Activated T-cell treated with anti-CD3 and anti-CD28 coated beads, Interleukin-2, amount 50 U/mL, for 24 hours (primary cell): ENCODE measurements at regions not wholly inside any gene's neighbourhood (a gene's known extent, or its start where the extent isn't known, plus 50 kb on each side); places are given as distances from the start of the nearest gene placed in this dataset.

Source experiments
- DNase-seq: peaks from one replicate; pipeline ENCODE4 v3.0.0-alpha.2; 2020
- H3K27ac Mint-ChIP-seq: 2 replicates; pipeline ENCODE4 v1.8.0; 2020; ENCODE audit warnings: mild to moderate bottlenecking, mixed read lengths
- H3K27me3 Mint-ChIP-seq: 2 replicates; pipeline ENCODE4 v1.8.0; 2020; ENCODE audit warnings: mixed read lengths
- H3K36me3 Mint-ChIP-seq: 2 replicates; pipeline ENCODE4 v1.8.0; 2020; ENCODE audit warnings: low read depth, mixed read lengths
- H3K4me1 Mint-ChIP-seq: 2 replicates; pipeline ENCODE4 v1.8.0; 2020; ENCODE audit warnings: low read depth, mixed read lengths
- H3K4me3 Mint-ChIP-seq: 2 replicates; pipeline ENCODE4 v1.8.0; 2020; ENCODE audit warnings: mild to moderate bottlenecking, moderate library complexity, mixed read lengths
- H3K9me3 Mint-ChIP-seq: 2 replicates; pipeline ENCODE4 v1.8.0; 2020; ENCODE audit warnings: mixed read lengths

DNA sequence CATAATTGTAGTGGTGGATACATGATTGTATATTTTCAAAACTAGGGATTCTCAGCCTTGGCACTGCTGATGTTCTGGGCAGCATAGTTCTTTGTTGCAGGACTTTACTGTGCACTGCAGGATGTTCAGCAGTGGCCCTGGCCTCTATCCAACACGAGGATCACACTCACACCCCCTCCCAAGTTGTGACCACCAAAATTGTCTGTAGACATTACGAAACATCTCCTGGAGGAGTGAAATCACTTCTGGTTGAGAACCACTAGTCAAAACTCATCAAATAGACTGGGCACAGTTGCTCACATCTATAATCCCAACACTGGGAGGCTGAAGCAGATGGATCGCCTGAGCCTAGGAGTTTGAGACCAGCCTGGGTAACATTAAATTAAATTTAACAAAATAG, 123.1 kb upstream of the CDYL start:
- no peak overlapping the region for H3K4me3 Mint-ChIP-seq
- no peaks in the 10 kb centered on the region for H3K4me1 Mint-ChIP-seq
- peaks cover 43% of the 10 kb centered on the region for H3K27me3 Mint-ChIP-seq
- no peak for DNase-seq
- peaks cover 6% of the 10 kb centered on the region for H3K9me3 Mint-ChIP-seq
- H3K36me3 Mint-ChIP-seq = no peaks in the 10 kb centered on the region
- H3K27ac Mint-ChIP-seq = no peak overlapping the region

GRCh38 chr6:4651831-4652467, 124.3 kb upstream of the CDYL start:
- no peak for DNase-seq
- H3K4me1 Mint-ChIP-seq = peaks cover 11% of the 10 kb centered on the region
- no peaks in the 10 kb centered on the region for H3K36me3 Mint-ChIP-seq
- H3K27me3 Mint-ChIP-seq = peaks cover 55% of the 10 kb centered on the region
- H3K27ac Mint-ChIP-seq = no peak overlapping the region
- peaks cover 6% of the 10 kb centered on the region for H3K9me3 Mint-ChIP-seq
- H3K4me3 Mint-ChIP-seq = no peak overlapping the region

- H3K9me3 Mint-ChIP-seq = peaks cover 6% of the 10 kb centered on the region
These were observed 126.5 kb upstream of the CDYL start for GRCh38 chr6:4649728-4650127.

GRCh38 chr6:4647414-4648365, 128.5 kb upstream of the CDYL start:
- Mint-ChIP-seq H3K36me3 (no peaks in the 10 kb centered on the region), H3K4me1 (peaks cover 11% of the 10 kb centered on the region), H3K27ac (no peak overlapping the region), H3K9me3 (peaks cover 6% of the 10 kb centered on the region), H3K4me3 (peak overlapping the region; percentile 25), H3K27me3 (peaks cover 77% of the 10 kb centered on the region)
- DNase-seq = peak; percentile 49

More at GRCh38 chr6:4649728-4650127, 126.5 kb upstream of the CDYL start:
- Mint-ChIP-seq H3K27ac (no peak overlapping the region), H3K27me3 (peaks cover 65% of the 10 kb centered on the region), H3K4me1 (peaks cover 11% of the 10 kb centered on the region), H3K4me3 (no peak overlapping the region), H3K36me3 (no peaks in the 10 kb centered on the region)
- DNase-seq = no peak

GRCh38 chr6:4645713-4646360, 130.4 kb upstream of the CDYL start:
- no peak overlapping the region for H3K4me3 Mint-ChIP-seq
- no peak overlapping the region for H3K27ac Mint-ChIP-seq
- H3K36me3 Mint-ChIP-seq = no peaks in the 10 kb centered on the region
- H3K4me1 Mint-ChIP-seq = peaks cover 11% of the 10 kb centered on the region
- no peaks in the 10 kb centered on the region for H3K9me3 Mint-ChIP-seq
- DNase-seq = no peak
- peaks cover 86% of the 10 kb centered on the region for H3K27me3 Mint-ChIP-seq

DNA sequence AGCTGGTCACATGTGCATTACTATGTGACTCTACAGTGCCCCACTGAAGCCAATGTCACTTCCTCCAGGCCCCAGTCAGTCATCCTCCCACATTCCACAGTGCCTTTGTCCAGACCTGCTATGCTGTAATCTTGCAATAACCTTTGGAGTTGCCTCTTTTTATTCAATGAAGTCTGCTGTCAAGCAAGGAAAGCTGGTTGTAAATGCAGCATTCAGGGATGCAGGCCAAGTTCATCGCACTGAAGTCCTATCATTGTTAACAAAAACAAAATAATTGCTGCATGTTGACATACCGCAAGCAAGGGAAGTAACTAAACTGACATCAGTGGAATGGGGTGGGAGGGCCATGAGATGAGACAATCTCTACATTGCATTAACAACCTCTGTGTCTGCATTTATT, 131.2 kb upstream of the CDYL start:
- DNase-seq = no peak
- peaks cover 11% of the 10 kb centered on the region for H3K4me1 Mint-ChIP-seq
- no peak overlapping the region for H3K4me3 Mint-ChIP-seq
- H3K27ac Mint-ChIP-seq = no peak overlapping the region
- H3K27me3 Mint-ChIP-seq = peaks cover 90% of the 10 kb centered on the region
- no peaks in the 10 kb centered on the region for H3K36me3 Mint-ChIP-seq
- H3K9me3 Mint-ChIP-seq = no peaks in the 10 kb centered on the region

DNA sequence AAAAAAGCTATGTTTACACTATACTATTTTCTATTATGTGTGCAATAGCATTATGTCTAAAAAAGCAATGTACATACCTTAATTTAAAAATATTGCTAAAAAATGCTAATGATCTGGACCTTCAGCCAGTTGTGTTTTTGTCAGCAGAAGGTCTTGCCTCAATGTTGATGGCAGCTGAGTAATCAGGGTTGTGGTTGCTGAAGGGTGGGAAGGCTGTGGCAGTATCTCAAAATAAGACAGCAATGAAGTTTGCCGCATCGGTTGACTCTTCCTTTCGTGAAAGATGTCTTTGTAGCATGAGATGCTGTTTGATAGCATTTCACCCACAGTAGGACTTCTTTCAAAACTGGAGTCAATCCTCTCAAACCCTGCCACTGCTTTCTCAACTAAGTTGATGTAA, 134.7 kb upstream of the CDYL start:
- Mint-ChIP-seq H3K4me1 (peaks cover 28% of the 10 kb centered on the region), H3K9me3 (peaks cover 15% of the 10 kb centered on the region), H3K27me3 (peaks cover 70% of the 10 kb centered on the region), H3K27ac (no peak overlapping the region), H3K36me3 (peaks cover 5% of the 10 kb centered on the region), H3K4me3 (no peak overlapping the region)
- DNase-seq = no peak

GRCh38 chr6:4640139-4640538, 136.1 kb upstream of the CDYL start:
- no peak for DNase-seq
- Mint-ChIP-seq H3K4me1 (peaks cover 28% of the 10 kb centered on the region), H3K36me3 (peaks cover 5% of the 10 kb centered on the region), H3K9me3 (peaks cover 15% of the 10 kb centered on the region), H3K27me3 (peaks cover 63% of the 10 kb centered on the region), H3K4me3 (no peak overlapping the region), H3K27ac (no peak overlapping the region)

DNA sequence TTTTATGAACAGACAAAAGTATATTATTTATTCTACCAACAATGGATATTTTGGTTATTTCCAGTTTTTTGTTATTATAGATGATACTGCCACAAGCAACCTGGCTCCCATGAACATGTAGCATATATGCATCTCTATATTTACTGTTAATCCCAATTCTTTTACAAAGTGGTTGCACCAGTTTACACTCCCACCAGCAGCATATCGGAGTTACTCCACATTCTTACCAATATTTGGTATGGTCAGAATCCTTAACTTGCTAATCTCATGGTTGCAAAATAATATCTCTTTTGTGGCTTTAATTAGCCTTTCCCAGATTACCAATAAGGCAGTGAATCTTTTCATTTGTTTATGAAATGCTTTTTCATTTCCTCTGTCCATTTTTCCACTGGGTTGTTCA, 137.6 kb upstream of the CDYL start:
- Mint-ChIP-seq H3K4me3 (no peak overlapping the region), H3K4me1 (peaks cover 28% of the 10 kb centered on the region), H3K36me3 (peaks cover 5% of the 10 kb centered on the region), H3K9me3 (peaks cover 15% of the 10 kb centered on the region), H3K27ac (peak overlapping the region; percentile 90), H3K27me3 (peaks cover 54% of the 10 kb centered on the region)
- DNase-seq = no peak

GRCh38 chr6:4637691-4638433, 138.3 kb upstream of the CDYL start:
- DNase-seq = peak; percentile 54

DNA sequence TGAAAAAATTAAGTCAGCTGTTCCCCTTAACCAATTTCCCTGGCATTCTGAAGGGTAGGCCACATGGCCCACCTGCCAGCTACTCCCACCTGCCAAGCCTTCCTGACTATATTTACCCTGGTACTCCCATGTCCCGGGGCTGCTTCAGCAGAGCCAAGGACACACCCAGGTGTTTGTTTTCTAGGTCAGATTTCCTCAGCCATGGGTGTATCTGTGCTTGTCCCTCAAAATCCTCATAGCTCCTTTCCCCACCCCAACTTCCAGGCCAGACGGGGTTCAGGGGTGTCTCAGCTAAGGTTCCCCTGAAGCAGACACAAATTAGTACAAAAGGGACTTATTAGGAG, 139.4 kb upstream of the CDYL start:
- H3K9me3 Mint-ChIP-seq = peaks cover 15% of the 10 kb centered on the region
- H3K4me1 Mint-ChIP-seq = peaks cover 28% of the 10 kb centered on the region
- peak overlapping the region; percentile 90 for H3K27ac Mint-ChIP-seq
- DNase-seq = no peak
- H3K27me3 Mint-ChIP-seq = peaks cover 36% of the 10 kb centered on the region
- H3K4me3 Mint-ChIP-seq = no peak overlapping the region
- H3K36me3 Mint-ChIP-seq = peaks cover 5% of the 10 kb centered on the region

More at GRCh38 chr6:4637691-4638433, 138.3 kb upstream of the CDYL start:
- peaks cover 46% of the 10 kb centered on the region for H3K27me3 Mint-ChIP-seq
- H3K4me1 Mint-ChIP-seq = peaks cover 28% of the 10 kb centered on the region
- peaks cover 5% of the 10 kb centered on the region for H3K36me3 Mint-ChIP-seq
- peaks cover 15% of the 10 kb centered on the region for H3K9me3 Mint-ChIP-seq
- H3K27ac Mint-ChIP-seq = peak overlapping the region; percentile 90
- H3K4me3 Mint-ChIP-seq = no peak overlapping the region

DNA sequence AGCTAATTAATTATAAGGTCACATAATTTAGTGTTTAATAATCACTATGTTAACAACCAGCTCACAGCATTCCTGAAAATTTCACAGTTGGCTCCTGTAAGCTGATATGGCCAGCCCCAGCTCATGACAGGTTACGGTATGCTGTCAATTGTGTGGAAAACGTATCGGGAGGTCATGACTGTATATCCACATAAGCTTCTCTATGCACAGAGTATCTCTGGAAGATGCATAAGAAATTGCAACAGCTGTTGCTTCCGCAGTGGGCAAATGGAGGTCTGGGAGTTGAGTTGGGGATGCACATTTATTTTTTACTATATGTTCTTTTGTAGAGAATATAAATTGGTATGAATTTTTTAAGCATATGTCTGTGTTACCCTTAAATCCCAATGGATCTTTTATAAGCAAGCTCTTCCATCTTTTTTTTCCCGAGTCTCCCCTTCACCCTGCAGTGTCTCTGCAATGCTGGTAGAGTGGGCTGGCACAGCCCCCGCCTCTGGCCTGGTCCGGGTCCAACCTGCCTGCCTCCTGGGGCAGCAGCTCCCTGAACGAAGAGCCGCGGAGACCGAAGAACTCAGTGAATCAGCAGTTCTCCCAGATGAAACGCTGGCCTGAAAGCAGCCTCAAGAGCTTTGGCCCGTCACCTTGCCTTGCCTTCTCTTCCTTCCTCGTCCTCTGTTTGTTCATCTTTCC, 139.9 kb upstream of the CDYL start:
- H3K9me3 Mint-ChIP-seq = peaks cover 15% of the 10 kb centered on the region
- no peak overlapping the region for H3K4me3 Mint-ChIP-seq
- H3K27ac Mint-ChIP-seq = peak overlapping the region; percentile 90
- no peak for DNase-seq
- peaks cover 5% of the 10 kb centered on the region for H3K36me3 Mint-ChIP-seq
- H3K27me3 Mint-ChIP-seq = peaks cover 32% of the 10 kb centered on the region
- H3K4me1 Mint-ChIP-seq = peaks cover 28% of the 10 kb centered on the region

DNA sequence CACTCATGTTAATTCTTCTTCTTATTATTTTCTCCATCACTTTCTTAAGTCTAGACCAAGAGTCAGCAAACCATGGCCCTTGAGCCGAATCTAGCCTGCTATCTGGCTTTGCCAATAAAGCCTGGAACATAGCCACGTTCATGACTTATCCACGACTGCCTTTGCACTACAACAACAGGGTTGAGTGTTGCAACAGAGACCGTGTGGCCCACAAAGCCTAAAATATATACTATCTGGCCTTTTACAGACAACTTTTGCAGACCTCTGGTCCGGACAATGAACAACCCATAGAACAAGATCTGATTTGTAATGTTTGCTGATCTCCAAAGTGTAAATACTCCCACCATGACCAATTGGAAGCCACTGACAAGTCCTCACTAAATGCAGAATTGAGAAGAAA, 140.5 kb upstream of the CDYL start:
- peaks cover 26% of the 10 kb centered on the region for H3K27me3 Mint-ChIP-seq
- no peak overlapping the region for H3K27ac Mint-ChIP-seq
- peaks cover 5% of the 10 kb centered on the region for H3K36me3 Mint-ChIP-seq
- no peak for DNase-seq
- peaks cover 28% of the 10 kb centered on the region for H3K4me1 Mint-ChIP-seq
- H3K4me3 Mint-ChIP-seq = no peak overlapping the region
- peaks cover 20% of the 10 kb centered on the region for H3K9me3 Mint-ChIP-seq

GRCh38 chr6:4632421-4632820, 143.8 kb upstream of the CDYL start:
- peaks cover 3% of the 10 kb centered on the region for H3K36me3 Mint-ChIP-seq
- H3K27ac Mint-ChIP-seq = no peak overlapping the region
- H3K4me3 Mint-ChIP-seq = no peak overlapping the region
- peaks cover 28% of the 10 kb centered on the region for H3K9me3 Mint-ChIP-seq
- no peak for DNase-seq
- peaks cover 8% of the 10 kb centered on the region for H3K4me1 Mint-ChIP-seq
- peaks cover 11% of the 10 kb centered on the region for H3K27me3 Mint-ChIP-seq
